ENCODE measurements at regions not wholly inside any gene's neighbourhood (a gene's known extent, or its start where the extent isn't known, plus 50 kb on each side); places are given as distances from the start of the nearest gene placed in this dataset.

GRCh38 chr1:61618193-61618592 lies 106.7 kb downstream of the TM2D1 start:
- DNase-seq (ENCODE audit: low spot score) (no peak), FAIRE-seq (no peak), ATAC-seq (no peak)
- H3K27ac ChIP-seq (ENCODE audit: extremely low read length, insufficient read depth, low read length) = no peak overlapping the region
- H3K9me3 ChIP-seq (ENCODE audit: low read length) = no peaks in the 10 kb centered on the region
- no peak overlapping the region for H3K4me3 ChIP-seq (replicated peaks in 1 of 3; ENCODE audit: insufficient read depth in 1 of 3, low read depth in 2 of 3, low read length in 3 of 3)
- POLR2A ChIA-PET = no interaction called here
- H3K9ac ChIP-seq (ENCODE audit: insufficient read depth, low read depth, low read length) = no peak overlapping the region
- CTCF ChIA-PET (ENCODE audit: low intra/inter-chr PET ratio, low total read pairs) = no interaction called here
- in situ Hi-C loops (cut with HindIII; ENCODE audit: extremely low pct_ligation_motif_present, low pct_unique_long_range_greater_than_20kb) (no loop called here), intact Hi-C loops (cut with micrococcal nuclease; ENCODE audit: unreplicated experiment) (no loop called here)
- peaks cover 0 to 5% of the 10 kb centered on the region in 2 experiments; a peak in 3 of 5 replicates for H3K27me3 ChIP-seq (ENCODE audit: control insufficient read depth in 1 of 2, insufficient read depth in 2 of 2, low read length in 2 of 2)
- H2AFZ ChIP-seq (ENCODE audit: low read length) = no peak overlapping the region
- no peak for TF ChIP-seq MEIS2 (CRISPR knock-in tag; IDR thresholded peaks at IDR 0.05)
- TF ChIP-seq ONECUT2 (CRISPR knock-in tag; IDR thresholded peaks at IDR 0.05) = no peak
- no peak for TF ChIP-seq KLF16 (CRISPR knock-in tag; IDR thresholded peaks at IDR 0.05)
- TF ChIP-seq PREB (CRISPR knock-in tag; IDR thresholded peaks at IDR 0.05) = no peak
- TF ChIP-seq MAFK (conservative IDR thresholded peaks at IDR 0.05 in 1 of 2, IDR thresholded peaks at IDR 0.05 in 1 of 2; ENCODE audit: low read length in 2 of 2) = peak in 1 of 2 experiments; percentile 82; a peak in 3 of 4 replicates
- no peak for TF ChIP-seq ZNF136 (CRISPR knock-in tag; IDR thresholded peaks at IDR 0.05; ENCODE audit: low read depth)
- TF ChIP-seq ZBTB49 (CRISPR knock-in tag; IDR thresholded peaks at IDR 0.05; ENCODE audit: borderline replicate concordance) = no peak
- no peak for TF ChIP-seq ADNP (CRISPR knock-in tag; IDR thresholded peaks at IDR 0.05)
- TF ChIP-seq ZMAT3 (CRISPR knock-in tag; conservative IDR thresholded peaks at IDR 0.05) = no peak
- peak; percentile 69 for TF ChIP-seq MAFF (IDR thresholded peaks at IDR 0.05; ENCODE audit: low read depth, low read length)
- no peak for TF ChIP-seq ZNF691 (CRISPR knock-in tag; IDR thresholded peaks at IDR 0.05; ENCODE audit: borderline replicate concordance, low read depth)
- no peaks in the 10 kb centered on the region for H3K79me2 ChIP-seq (ENCODE audit: insufficient read depth, low read length)
- BruUV-seq (replicated peaks) = no TSS peak
- no peaks in the 10 kb centered on the region for H3K36me3 ChIP-seq (replicated peaks in 1 of 2; ENCODE audit: control insufficient read depth in 1 of 2, insufficient read depth in 2 of 2, low read length in 2 of 2)
- no peaks in the 10 kb centered on the region for H4K20me1 ChIP-seq (ENCODE audit: insufficient read depth, low read length)
- WGBS (ENCODE audit: low lambda C conversion rate) = 9% methylated on average over 2 of the region's 2 CpGs
- H3K4me1 ChIP-seq (ENCODE audit: insufficient read depth, low read length) = no peaks in the 10 kb centered on the region
- H3K4me2 ChIP-seq (ENCODE audit: low read depth, low read length) = no peak overlapping the region

All from HepG2 (cell line).